Endothelial cell of umbilical vein (primary cell): ENCODE measurements at regions not wholly inside any gene's neighbourhood (a gene's known extent, or its start where the extent isn't known, plus 50 kb on each side); places are given as distances from the start of the nearest gene placed in this dataset.
"Not testable (repeated sequence)": the region's sequence is repeated elsewhere in the genome, so short reads cannot be mapped to it uniquely, and the experiment has no call there.

Source experiments
- EZH2 ChIP-seq: IDR thresholded peaks from 2 replicates; pipeline ENCODE4 v1.6.1; 2012; ENCODE audit warnings: borderline replicate concordance, low read depth, mild to moderate bottlenecking, moderate library complexity, low read length, inconsistent platforms; ENCODE audit not compliant: severe bottlenecking
- JUN ChIP-seq: IDR thresholded peaks from 2 replicates; pipeline ENCODE4 v1.6.1; 2011; ENCODE audit warnings: borderline replicate concordance, low read depth; ENCODE audit not compliant: insufficient read length, insufficient read depth
- POLR2A ChIP-seq: IDR thresholded peaks from 2 replicates; pipeline ENCODE4 v1.6.1; 2012; ENCODE audit warnings: low read depth, mild to moderate bottlenecking, control low read depth, low read length
- TF ChIP-seq, protein P1 (sequence below), 2 donors: IDR thresholded peaks; 1 replicate in 1 of 2; 2 replicates in 1 of 2; pipeline ENCODE4 v1.5.1; 2011; ENCODE audit warnings: low read length in 2 of 2, mild to moderate bottlenecking in 2 of 2, moderate library complexity in 2 of 2, control low read depth in 1 of 2, inconsistent platforms in 1 of 2, low read depth in 1 of 2; ENCODE audit not compliant: insufficient read depth in 1 of 2; ENCODE audit errors: extremely low read depth in 1 of 2

DNA sequence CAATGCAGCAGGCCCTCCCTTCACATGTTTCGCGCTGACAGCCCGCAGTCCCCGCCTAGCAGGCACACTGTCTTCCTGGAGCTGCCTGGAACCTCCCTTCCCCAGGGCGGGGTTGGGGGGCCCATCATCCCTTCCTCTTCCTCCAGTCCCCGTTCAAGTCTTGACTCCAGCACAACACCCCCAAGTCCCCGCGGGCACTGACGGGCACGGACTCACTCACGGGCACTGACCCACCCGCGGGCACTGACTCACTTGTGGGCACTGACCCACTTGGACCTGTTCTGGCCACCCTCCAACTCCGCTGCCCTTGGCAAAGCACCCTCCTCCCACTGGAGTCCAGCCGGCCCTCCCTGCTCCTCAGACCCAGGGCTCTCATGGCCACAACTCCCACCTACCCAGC is 5376.7 kb upstream of the TPTE start:
- not testable (repeated sequence) for TF ChIP-seq POLR2A, JUN, EZH2
- TF ChIP-seq, protein P1, sequence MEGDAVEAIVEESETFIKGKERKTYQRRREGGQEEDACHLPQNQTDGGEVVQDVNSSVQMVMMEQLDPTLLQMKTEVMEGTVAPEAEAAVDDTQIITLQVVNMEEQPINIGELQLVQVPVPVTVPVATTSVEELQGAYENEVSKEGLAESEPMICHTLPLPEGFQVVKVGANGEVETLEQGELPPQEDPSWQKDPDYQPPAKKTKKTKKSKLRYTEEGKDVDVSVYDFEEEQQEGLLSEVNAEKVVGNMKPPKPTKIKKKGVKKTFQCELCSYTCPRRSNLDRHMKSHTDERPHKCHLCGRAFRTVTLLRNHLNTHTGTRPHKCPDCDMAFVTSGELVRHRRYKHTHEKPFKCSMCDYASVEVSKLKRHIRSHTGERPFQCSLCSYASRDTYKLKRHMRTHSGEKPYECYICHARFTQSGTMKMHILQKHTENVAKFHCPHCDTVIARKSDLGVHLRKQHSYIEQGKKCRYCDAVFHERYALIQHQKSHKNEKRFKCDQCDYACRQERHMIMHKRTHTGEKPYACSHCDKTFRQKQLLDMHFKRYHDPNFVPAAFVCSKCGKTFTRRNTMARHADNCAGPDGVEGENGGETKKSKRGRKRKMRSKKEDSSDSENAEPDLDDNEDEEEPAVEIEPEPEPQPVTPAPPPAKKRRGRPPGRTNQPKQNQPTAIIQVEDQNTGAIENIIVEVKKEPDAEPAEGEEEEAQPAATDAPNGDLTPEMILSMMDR (IDR thresholded peaks at IDR 0.05; ENCODE audit: extremely low read depth in 1 of 2, insufficient read depth in 1 of 2, low read depth in 1 of 2, low read length in 2 of 2) = not testable (repeated sequence)
